ENCODE measurements at regions not wholly inside any gene's neighbourhood (a gene's known extent, or its start where the extent isn't known, plus 50 kb on each side); places are given as distances from the start of the nearest gene placed in this dataset.

GRCh38 chr5:8844847-8845246 lies 701.0 kb downstream of the SEMA5A start:
- TF ChIP-seq, protein P1, sequence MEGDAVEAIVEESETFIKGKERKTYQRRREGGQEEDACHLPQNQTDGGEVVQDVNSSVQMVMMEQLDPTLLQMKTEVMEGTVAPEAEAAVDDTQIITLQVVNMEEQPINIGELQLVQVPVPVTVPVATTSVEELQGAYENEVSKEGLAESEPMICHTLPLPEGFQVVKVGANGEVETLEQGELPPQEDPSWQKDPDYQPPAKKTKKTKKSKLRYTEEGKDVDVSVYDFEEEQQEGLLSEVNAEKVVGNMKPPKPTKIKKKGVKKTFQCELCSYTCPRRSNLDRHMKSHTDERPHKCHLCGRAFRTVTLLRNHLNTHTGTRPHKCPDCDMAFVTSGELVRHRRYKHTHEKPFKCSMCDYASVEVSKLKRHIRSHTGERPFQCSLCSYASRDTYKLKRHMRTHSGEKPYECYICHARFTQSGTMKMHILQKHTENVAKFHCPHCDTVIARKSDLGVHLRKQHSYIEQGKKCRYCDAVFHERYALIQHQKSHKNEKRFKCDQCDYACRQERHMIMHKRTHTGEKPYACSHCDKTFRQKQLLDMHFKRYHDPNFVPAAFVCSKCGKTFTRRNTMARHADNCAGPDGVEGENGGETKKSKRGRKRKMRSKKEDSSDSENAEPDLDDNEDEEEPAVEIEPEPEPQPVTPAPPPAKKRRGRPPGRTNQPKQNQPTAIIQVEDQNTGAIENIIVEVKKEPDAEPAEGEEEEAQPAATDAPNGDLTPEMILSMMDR (IDR thresholded peaks at IDR 0.05; ENCODE audit: low read depth, low read length), result no peak
- no peak for TF ChIP-seq EZH2phosphoT487 (IDR thresholded peaks at IDR 0.05; ENCODE audit: low read depth)
